Adrenal gland (tissue), 5 donors: ENCODE measurements at regions not wholly inside any gene's neighbourhood (a gene's known extent, or its start where the extent isn't known, plus 50 kb on each side); places are given as distances from the start of the nearest gene placed in this dataset.
"Not testable (repeated sequence)": the region's sequence is repeated elsewhere in the genome, so short reads cannot be mapped to it uniquely, and the experiment has no call there.

ENCODE experiments used
- POLR2A ChIP-seq, 2 donors: fragments of 450-650 bp; IDR thresholded peaks; one replicate each; pipeline ENCODE4 v1.6.1; 2017; ENCODE audit warnings: antibody characterized with exemption in 2 of 2, mild to moderate bottlenecking in 2 of 2, moderate library complexity in 1 of 2
- TF ChIP-seq, protein P1 (sequence below), 6 experiments: fragments of 450-650 bp in 4 of 6; fragments of 200-600 bp in 2 of 6; sonication (generic) in 1 of 6; IDR thresholded peaks; 1 replicate in 5 of 6; 2 replicates in 1 of 6; pipeline versions ENCODE4 v1.5.1 to v1.8.0; 2016 to 2021; ENCODE audit warnings: antibody characterized with exemption in 6 of 6, mild to moderate bottlenecking in 2 of 6, moderate library complexity in 1 of 6
- donor health status: DM: no; HTN: no; CAD: no.

DNA sequence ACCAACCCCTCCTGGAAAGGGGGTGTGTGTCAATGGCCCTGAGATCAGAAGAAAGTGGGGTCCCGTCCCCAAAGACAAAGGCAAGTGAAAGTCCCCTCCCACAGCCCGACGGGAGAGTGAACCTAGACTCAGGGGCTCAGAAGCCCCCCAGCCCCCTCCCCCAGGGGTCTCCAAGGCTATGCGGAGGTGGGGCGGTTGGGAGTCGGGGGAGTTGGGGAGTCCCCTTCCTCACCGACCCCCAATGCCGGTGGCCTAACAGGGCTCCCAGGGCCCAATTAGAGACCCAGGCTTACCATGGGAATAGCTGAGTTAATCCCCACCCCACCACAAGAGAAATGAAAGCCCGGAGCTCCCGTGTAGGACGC lies 105.4 kb downstream of the SPATA31A6 start:
- TF ChIP-seq, protein P1, sequence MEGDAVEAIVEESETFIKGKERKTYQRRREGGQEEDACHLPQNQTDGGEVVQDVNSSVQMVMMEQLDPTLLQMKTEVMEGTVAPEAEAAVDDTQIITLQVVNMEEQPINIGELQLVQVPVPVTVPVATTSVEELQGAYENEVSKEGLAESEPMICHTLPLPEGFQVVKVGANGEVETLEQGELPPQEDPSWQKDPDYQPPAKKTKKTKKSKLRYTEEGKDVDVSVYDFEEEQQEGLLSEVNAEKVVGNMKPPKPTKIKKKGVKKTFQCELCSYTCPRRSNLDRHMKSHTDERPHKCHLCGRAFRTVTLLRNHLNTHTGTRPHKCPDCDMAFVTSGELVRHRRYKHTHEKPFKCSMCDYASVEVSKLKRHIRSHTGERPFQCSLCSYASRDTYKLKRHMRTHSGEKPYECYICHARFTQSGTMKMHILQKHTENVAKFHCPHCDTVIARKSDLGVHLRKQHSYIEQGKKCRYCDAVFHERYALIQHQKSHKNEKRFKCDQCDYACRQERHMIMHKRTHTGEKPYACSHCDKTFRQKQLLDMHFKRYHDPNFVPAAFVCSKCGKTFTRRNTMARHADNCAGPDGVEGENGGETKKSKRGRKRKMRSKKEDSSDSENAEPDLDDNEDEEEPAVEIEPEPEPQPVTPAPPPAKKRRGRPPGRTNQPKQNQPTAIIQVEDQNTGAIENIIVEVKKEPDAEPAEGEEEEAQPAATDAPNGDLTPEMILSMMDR (IDR thresholded peaks at IDR 0.05), result not testable (repeated sequence)
- TF ChIP-seq POLR2A (IDR thresholded peaks at IDR 0.05), result not testable (repeated sequence)
